Putamen (tissue), 1 donor: ENCODE measurements at regions not wholly inside any gene's neighbourhood (a gene's known extent, or its start where the extent isn't known, plus 50 kb on each side); places are given as distances from the start of the nearest gene placed in this dataset.
"Not testable (repeated sequence)": the region's sequence is repeated elsewhere in the genome, so short reads cannot be mapped to it uniquely, and the experiment has no call there.

ENCODE experiments used
- DNase-seq: peaks from one replicate; pipeline ENCODE4 v3.0.0-alpha.2; 2016; ENCODE audit warnings: low spot score

- DNase-seq = not testable (repeated sequence)
These were observed 362.6 kb upstream of the GOT2 start for GRCh38 chr16:59096682-59097081.

DNA sequence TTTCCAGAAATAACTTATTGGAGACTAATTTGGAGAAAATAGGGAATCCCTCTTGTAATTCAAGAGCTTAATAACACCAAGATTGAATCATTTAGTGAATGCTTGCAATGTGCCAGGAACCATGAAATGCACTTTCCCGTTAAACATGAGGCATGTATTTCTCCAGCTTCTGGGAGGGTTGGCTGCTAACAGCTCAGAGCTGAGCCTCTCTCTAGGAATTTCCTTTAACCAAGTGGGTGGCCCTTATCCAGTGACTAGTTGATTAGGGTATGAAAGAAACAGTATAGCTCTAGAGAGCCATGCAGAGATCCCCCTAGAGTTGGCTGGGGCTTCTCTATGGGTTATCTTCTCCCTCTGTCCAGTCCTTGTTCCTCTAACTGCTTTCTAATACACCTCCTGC is 356.4 kb upstream of the GOT2 start:
- DNase-seq = no peak

- no peak for DNase-seq
These were observed 354.3 kb upstream of the GOT2 start for GRCh38 chr16:59088431-59088830.

DNA sequence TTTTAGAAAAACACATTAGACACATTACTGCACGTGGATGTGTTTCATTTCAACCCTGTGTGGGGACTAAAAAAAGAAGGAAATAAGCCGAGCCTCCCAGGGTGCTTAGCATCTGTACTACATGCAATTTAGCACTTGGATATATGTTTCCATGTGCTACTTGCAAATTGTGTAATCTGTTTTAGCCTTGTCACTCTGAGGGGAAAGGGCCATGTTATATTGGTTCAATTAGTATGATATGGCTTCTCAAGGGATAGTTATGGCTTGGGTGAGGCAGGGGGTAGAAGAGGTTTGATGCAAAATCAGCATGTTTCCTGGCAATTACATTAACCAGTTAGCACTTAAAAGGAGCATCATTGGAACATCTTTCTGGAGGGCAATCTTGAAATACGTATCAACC is 353.5 kb upstream of the GOT2 start:
- DNase-seq = no peak

- peak; percentile 7 for DNase-seq
These were observed 333.1 kb upstream of the GOT2 start for GRCh38 chr16:59067205-59067604.

DNA sequence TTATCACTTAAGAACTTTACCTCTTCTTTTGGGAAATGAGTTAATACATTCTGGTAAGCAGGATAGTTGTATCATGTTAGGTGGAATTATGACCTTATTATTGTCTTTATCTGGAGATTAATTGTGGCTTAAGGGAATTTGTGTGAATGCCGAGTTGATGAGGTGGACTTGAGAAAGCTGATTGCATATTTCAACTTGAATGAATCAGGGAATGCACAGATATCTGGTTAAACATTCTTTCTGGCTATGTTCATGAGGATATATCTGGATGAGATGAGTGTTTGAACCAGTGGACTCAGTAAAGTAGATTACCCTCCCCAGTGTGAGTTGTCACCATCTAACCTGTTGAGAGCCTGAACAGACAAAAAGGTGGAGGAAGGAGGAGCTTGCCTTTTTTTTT is 326.1 kb upstream of the GOT2 start:
- no peak for DNase-seq

DNA sequence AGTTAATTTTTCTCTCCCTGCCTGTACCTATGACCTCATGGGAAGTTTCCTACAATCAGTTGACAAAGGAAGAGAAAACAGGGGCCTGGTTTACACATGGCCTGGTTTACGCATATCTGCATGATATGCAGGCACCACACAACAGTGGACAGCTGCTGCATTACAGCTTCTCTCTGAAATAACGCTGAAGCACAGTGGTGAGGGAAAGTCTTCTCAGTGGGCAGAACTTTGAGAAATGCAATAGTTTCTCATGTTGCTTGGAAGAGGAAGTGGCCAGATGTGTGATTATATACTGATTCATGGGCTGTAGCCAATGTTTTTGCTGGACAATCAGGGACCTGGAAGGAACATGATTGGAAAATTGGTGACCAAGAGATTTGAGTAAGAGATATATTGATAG is 324.1 kb upstream of the GOT2 start:
- no peak for DNase-seq

DNA sequence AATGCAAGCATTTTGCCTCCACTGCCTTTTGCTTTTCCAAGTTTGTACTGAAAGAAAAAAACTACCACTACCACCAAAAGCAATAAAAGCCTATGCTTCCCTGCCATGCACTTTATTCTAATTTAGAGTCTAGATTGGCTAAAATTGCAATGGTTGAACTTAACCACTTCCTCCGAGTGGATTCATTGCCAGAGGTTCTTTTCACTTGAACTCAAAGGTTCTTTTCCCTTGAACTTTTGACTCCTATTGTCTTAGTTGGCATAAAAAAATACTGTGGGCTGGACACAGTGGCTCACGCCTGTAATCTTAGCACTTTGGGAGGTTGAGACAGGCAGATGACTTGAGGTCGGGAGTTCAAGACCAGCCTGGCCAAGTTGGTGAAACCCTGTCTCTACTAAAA is 319.8 kb upstream of the GOT2 start:
- DNase-seq = no peak

DNA sequence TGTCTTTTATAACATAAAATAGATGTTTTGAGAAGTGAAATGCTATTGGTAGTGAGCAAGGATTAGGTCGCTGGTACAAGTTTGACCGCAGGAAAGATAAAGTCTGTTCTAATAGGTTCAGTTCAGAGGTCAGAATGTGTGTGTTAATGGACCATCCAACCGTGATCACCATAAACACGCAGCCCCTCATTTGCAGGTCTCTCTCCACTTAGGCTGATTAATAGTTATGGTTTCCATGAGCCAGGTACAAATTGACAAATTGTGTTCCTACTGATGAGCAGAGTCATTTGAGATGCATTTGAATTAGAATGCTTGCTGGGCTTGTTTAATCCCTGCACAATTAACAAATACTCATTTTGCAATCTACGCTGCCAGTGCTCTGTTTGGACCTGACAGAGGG is 318.1 kb upstream of the GOT2 start:
- DNase-seq = no peak

GRCh38 chr16:59048876-59049275 is 314.8 kb upstream of the GOT2 start:
- no peak for DNase-seq

- no peak for DNase-seq
These were observed 313.0 kb upstream of the GOT2 start for GRCh38 chr16:59047114-59047513.

DNA sequence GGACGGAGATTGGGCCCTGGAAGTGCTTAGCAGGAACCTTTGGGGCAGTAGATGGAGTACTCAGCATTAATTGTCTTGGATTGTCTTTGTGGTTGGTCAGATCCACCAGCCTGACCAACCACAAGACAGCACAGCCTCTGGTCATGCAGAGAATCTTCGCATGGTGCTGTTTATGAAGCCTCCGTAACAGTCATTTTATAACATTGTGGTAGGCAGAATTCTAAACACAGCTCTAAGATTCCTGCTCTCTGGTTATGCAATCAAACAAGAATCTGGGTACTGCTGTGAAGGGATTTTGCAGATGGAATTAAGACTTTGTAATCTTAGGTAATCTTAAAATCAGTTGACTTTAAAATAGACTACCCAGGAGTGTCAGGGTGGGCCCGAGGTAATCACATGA is 312.2 kb upstream of the GOT2 start:
- no peak for DNase-seq

- DNase-seq = no peak
These were observed 311.4 kb upstream of the GOT2 start for GRCh38 chr16:59045501-59045900.

GRCh38 chr16:59044616-59045015 is 310.5 kb upstream of the GOT2 start:
- DNase-seq = no peak

DNA sequence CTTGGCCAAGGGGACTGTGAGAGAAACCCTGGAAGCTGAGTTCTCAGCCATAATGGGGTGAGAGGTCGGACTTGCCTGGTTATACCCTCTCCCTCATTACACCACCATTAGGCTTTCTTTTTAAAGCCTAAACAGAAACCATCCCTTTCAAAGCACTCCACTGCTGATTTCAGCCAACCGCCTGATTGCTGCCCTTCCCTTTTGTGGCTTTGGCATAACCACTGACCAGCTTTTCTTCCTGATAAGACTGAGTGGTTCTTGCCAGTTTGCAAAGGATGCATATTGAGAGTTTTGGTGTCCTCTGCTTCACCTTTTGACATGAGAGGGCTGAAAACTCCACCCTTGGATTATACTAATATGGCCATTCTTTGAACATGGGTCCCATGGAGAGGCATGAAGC is 308.2 kb upstream of the GOT2 start:
- DNase-seq = no peak

- no peak for DNase-seq
These were observed 305.1 kb upstream of the GOT2 start for GRCh38 chr16:59039066-59039720.

DNA sequence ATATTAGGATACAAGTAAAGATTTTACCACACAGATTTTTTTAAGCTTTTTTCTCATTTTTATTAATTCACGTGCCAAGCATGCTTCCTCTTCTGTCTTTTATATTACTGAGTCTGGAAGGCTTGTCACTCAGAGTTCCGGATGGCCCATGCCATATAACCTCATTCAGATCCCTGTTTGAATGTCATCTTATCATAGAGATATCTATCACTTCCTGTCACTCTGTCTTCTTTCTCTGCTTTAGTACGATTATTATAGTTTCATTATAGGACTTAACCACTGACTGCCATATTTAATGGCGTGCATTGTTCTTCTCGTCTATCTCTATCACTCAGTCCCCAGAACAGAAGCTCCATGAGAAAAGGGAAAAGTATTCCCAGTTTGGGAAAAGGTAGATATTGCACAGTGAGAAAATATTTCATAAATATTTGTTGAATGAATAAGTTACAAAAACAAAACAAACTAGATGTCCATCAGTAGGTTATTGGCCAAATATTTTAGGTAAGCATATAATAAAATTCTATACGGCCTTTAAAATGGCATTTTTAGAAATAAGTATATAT is 296.9 kb upstream of the GOT2 start:
- no peak for DNase-seq

DNA sequence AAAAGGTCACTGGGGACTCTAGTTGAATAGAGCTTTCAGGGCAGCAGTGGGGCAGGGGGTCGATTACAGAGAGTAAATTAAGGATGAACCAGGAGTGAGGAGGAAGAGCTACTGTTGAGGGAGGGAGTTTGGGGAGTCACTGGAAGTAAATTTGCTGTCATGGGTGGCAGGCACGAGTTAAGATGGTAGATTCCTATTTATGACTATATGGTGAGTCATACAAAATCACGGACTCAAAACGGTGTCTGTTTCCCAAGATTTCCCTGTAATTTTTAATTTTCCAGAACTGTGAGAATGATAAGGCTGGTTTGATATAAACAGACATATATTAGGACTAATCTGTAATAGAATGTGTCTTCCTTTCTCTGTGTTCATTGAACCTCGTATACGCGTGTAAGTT is 287.6 kb upstream of the GOT2 start:
- no peak for DNase-seq

GRCh38 chr16:59013930-59014329 is 279.8 kb upstream of the GOT2 start:
- no peak for DNase-seq

GRCh38 chr16:58999762-59000161 is 265.6 kb upstream of the GOT2 start:
- DNase-seq = no peak

DNA sequence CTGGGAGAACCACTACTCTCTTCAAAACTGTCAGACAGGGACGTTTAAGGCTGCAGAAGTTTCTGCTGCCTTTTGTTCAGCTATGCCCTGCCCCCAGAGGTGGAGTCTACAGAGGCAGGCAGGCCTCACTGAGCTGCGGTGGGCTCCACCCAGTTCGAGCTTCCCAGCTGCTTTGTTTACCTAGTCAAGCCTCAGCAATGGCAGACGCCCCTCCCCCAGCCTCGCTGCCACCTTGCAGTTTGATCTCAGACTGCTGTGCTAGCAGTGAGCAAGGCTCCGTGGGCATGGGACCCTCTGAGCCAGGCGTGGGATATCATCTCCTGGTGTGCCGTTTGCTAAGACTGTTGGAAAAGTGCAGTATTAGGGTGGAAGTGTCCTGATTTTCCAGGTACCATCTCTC is 258.6 kb upstream of the GOT2 start:
- not testable (repeated sequence) for DNase-seq

- DNase-seq = not testable (repeated sequence)
These were observed 249.3 kb upstream of the GOT2 start for GRCh38 chr16:58983181-58983965.

- no peak for DNase-seq
These were observed 236.7 kb upstream of the GOT2 start for GRCh38 chr16:58970775-58971174.

DNA sequence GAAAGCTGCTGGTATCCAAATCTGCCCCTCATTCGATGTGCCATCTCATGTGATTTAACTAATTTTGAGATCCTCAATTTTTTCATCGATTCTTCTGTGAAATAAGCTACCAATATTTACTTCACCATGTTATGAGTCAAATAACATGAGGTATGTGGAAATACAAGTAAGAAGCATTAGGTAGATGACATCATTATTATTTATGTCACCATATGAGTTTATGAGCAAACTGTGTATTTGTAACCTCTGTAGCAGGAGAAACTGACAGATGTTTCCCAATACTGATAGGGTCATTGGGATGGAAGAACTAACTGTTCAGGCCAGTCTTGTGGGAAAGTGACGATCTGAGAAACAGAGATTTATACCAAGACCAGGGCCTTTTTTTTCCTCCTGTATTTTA is 229.4 kb upstream of the GOT2 start:
- no peak for DNase-seq
